Islet precursor cell (in vitro differentiated cells): ENCODE measurements at regions not wholly inside any gene's neighbourhood (a gene's known extent, or its start where the extent isn't known, plus 50 kb on each side); places are given as distances from the start of the nearest gene placed in this dataset.

Experiments
- DNase-seq: peaks from one replicate; pipeline ENCODE4 v3.0.0-alpha.2; 2018

- DNase-seq = no peak
These were observed 1446.8 kb downstream of the NCAM2 start for GRCh38 chr21:22444990-22445389.

- DNase-seq = no peak
These were observed 1452.3 kb downstream of the NCAM2 start for GRCh38 chr21:22450507-22450906.

GRCh38 chr21:22456241-22456640, 1458.0 kb downstream of the NCAM2 start:
- DNase-seq = no peak

GRCh38 chr21:22468893-22469292, 1470.7 kb downstream of the NCAM2 start:
- no peak for DNase-seq

GRCh38 chr21:22474403-22474802, 1476.2 kb downstream of the NCAM2 start:
- no peak for DNase-seq

- no peak for DNase-seq
These were observed 1478.0 kb downstream of the NCAM2 start for GRCh38 chr21:22476214-22476613.

- no peak for DNase-seq
These were observed 1478.8 kb downstream of the NCAM2 start for GRCh38 chr21:22476726-22477646.

- no peak for DNase-seq
These were observed 1491.8 kb downstream of the NCAM2 start for GRCh38 chr21:22490049-22490448.

GRCh38 chr21:22516230-22516629, 1518.0 kb downstream of the NCAM2 start:
- DNase-seq = no peak

- DNase-seq = no peak
These were observed 1537.4 kb downstream of the NCAM2 start for GRCh38 chr21:22535630-22536029.

GRCh38 chr21:22536509-22536908, 1538.3 kb downstream of the NCAM2 start:
- no peak for DNase-seq

GRCh38 chr21:22544747-22545146, 1546.5 kb downstream of the NCAM2 start:
- no peak for DNase-seq

GRCh38 chr21:22552390-22552789, 1554.2 kb downstream of the NCAM2 start:
- no peak for DNase-seq

- DNase-seq = no peak
These were observed 1556.6 kb downstream of the NCAM2 start for GRCh38 chr21:22554690-22555316.

- no peak for DNase-seq
These were observed 1558.6 kb downstream of the NCAM2 start for GRCh38 chr21:22556829-22557228.

- DNase-seq = no peak
These were observed 1563.7 kb downstream of the NCAM2 start for GRCh38 chr21:22561946-22562345.

GRCh38 chr21:22573834-22574233, 1575.6 kb downstream of the NCAM2 start:
- no peak for DNase-seq

GRCh38 chr21:22575165-22575584, 1577.0 kb downstream of the NCAM2 start:
- DNase-seq = peak; percentile 58

- DNase-seq = no peak
These were observed 1581.5 kb downstream of the NCAM2 start for GRCh38 chr21:22579741-22580140.

- no peak for DNase-seq
These were observed 1583.8 kb downstream of the NCAM2 start for GRCh38 chr21:22582026-22582425.

GRCh38 chr21:22584308-22584707, 1586.1 kb downstream of the NCAM2 start:
- no peak for DNase-seq

GRCh38 chr21:22585558-22585957, 1587.3 kb downstream of the NCAM2 start:
- DNase-seq = no peak

- DNase-seq = no peak
These were observed 1599.5 kb downstream of the NCAM2 start for GRCh38 chr21:22597660-22598255.

- DNase-seq = no peak
These were observed 1611.6 kb downstream of the NCAM2 start for GRCh38 chr21:22609802-22610201.
